ENCODE measurements at regions not wholly inside any gene's neighbourhood (a gene's known extent, or its start where the extent isn't known, plus 50 kb on each side); places are given as distances from the start of the nearest gene placed in this dataset.

GRCh38 chr16:85443116-85443515, 170.0 kb upstream of the GSE1 start:
- TF ChIP-seq EZH2 (IDR thresholded peaks at IDR 0.05; ENCODE audit: low read length) (no peak), CTCF (optimal IDR thresholded peaks at IDR 0.05 in 1 of 3, IDR thresholded peaks at IDR 0.05 in 1 of 3, conservative IDR thresholded peaks at IDR 0.05 in 1 of 3; ENCODE audit: extremely low read depth in 1 of 3, insufficient read depth in 2 of 3, low read length in 3 of 3) (no peak)
- H3K4me2 ChIP-seq (ENCODE audit: control insufficient read depth, extremely low read depth, insufficient read depth, low read depth, low read length) = no peak overlapping the region
- no peak overlapping the region for H2AFZ ChIP-seq (ENCODE audit: control insufficient read depth, low read length)
- H3K9me3 ChIP-seq (ENCODE audit: control insufficient read depth, low read depth, low read length) = no peaks in the 10 kb centered on the region
- no peaks in the 10 kb centered on the region for H3K4me1 ChIP-seq (ENCODE audit: control insufficient read depth, extremely low read depth, insufficient read depth, low read length)
- H3K79me2 ChIP-seq (ENCODE audit: control insufficient read depth, insufficient read depth, low read length) = no peaks in the 10 kb centered on the region
- dilution Hi-C loops (cut with MboI; ENCODE audit: extremely low pct_ligation_motif_present, low sequenced_read_pairs) = no loop called here
- peaks cover 2% of the 10 kb centered on the region for H4K20me1 ChIP-seq (ENCODE audit: control insufficient read depth, extremely low read depth, insufficient read depth, low read length)
- H3K9ac ChIP-seq (ENCODE audit: control insufficient read depth, extremely low read depth, insufficient read depth, low read length) = no peak overlapping the region
- no peaks in the 10 kb centered on the region for H3K9me1 ChIP-seq (ENCODE audit: control insufficient read depth, extremely low read depth, insufficient read depth, low read length)
- no peak for FAIRE-seq
- H3K36me3 ChIP-seq (ENCODE audit: control insufficient read depth in 2 of 2, extremely low read depth in 1 of 2, insufficient read depth in 2 of 2, low read length in 2 of 2) = no peaks in the 10 kb centered on the region
- H3K4me3 ChIP-seq (ENCODE audit: control insufficient read depth in 2 of 3, extremely low read depth in 1 of 3, insufficient read depth in 2 of 3, low read depth in 1 of 3, low read length in 3 of 3) = no peak overlapping the region
- DNase-seq (ENCODE audit: low read depth, low spot score) = no peak
- H3K27me3 ChIP-seq (ENCODE audit: control insufficient read depth, extremely low read depth, insufficient read depth, low read length) = peaks cover 37% of the 10 kb centered on the region
- H3K27ac ChIP-seq (ENCODE audit: control insufficient read depth, insufficient read depth, low read length) = no peak overlapping the region

GRCh38 chr16:85443531-85443930, 169.6 kb upstream of the GSE1 start:
- Histone ChIP-seq H3K27ac (ENCODE audit: control insufficient read depth, insufficient read depth, low read length) (no peak overlapping the region), H3K27me3 (ENCODE audit: control insufficient read depth, extremely low read depth, insufficient read depth, low read length) (peaks cover 35% of the 10 kb centered on the region), H2AFZ (ENCODE audit: control insufficient read depth, low read length) (no peak overlapping the region), H3K4me1 (ENCODE audit: control insufficient read depth, extremely low read depth, insufficient read depth, low read length) (no peaks in the 10 kb centered on the region), H3K4me2 (ENCODE audit: control insufficient read depth, extremely low read depth, insufficient read depth, low read depth, low read length) (no peak overlapping the region), H3K4me3 (ENCODE audit: control insufficient read depth in 2 of 3, extremely low read depth in 1 of 3, insufficient read depth in 2 of 3, low read depth in 1 of 3, low read length in 3 of 3) (no peak overlapping the region), H4K20me1 (ENCODE audit: control insufficient read depth, extremely low read depth, insufficient read depth, low read length) (peaks cover 2% of the 10 kb centered on the region), H3K9ac (ENCODE audit: control insufficient read depth, extremely low read depth, insufficient read depth, low read length) (no peak overlapping the region), H3K9me1 (ENCODE audit: control insufficient read depth, extremely low read depth, insufficient read depth, low read length) (no peaks in the 10 kb centered on the region), H3K9me3 (ENCODE audit: control insufficient read depth, low read depth, low read length) (no peaks in the 10 kb centered on the region), H3K36me3 (ENCODE audit: control insufficient read depth in 2 of 2, extremely low read depth in 1 of 2, insufficient read depth in 2 of 2, low read length in 2 of 2) (no peaks in the 10 kb centered on the region), H3K79me2 (ENCODE audit: control insufficient read depth, insufficient read depth, low read length) (no peaks in the 10 kb centered on the region)
- TF ChIP-seq CTCF (optimal IDR thresholded peaks at IDR 0.05 in 1 of 3, IDR thresholded peaks at IDR 0.05 in 1 of 3, conservative IDR thresholded peaks at IDR 0.05 in 1 of 3; ENCODE audit: extremely low read depth in 1 of 3, insufficient read depth in 2 of 3, low read length in 3 of 3) = no peak
- TF ChIP-seq EZH2 (IDR thresholded peaks at IDR 0.05; ENCODE audit: low read length) = no peak
- FAIRE-seq (no peak), DNase-seq (ENCODE audit: low read depth, low spot score) (no peak)
- dilution Hi-C loops (cut with MboI; ENCODE audit: extremely low pct_ligation_motif_present, low sequenced_read_pairs) = no loop called here
